ENCODE measurements at regions not wholly inside any gene's neighbourhood (a gene's known extent, or its start where the extent isn't known, plus 50 kb on each side); places are given as distances from the start of the nearest gene placed in this dataset.

GRCh38 chr14:51451561-51451960 is 200.1 kb upstream of the FRMD6 start:
- Mint-ChIP-seq H3K27me3 (no peaks in the 10 kb centered on the region), H3K4me3 (no peak overlapping the region), H3K36me3 (no peaks in the 10 kb centered on the region), H3K27ac (no peak overlapping the region), H3K4me1 (ENCODE audit: unreplicated experiment) (peaks cover 5% of the 10 kb centered on the region), H3K9me3 (peaks cover 4% of the 10 kb centered on the region)
- DNase-seq (ENCODE audit: extremely low spot score, unreplicated experiment): no peak
- TF ChIP-seq CTCF (conservative IDR thresholded peaks at IDR 0.05): no peak

GRCh38 chr14:51453869-51454268 is 197.8 kb upstream of the FRMD6 start:
- no peak overlapping the region for H3K27ac Mint-ChIP-seq
- H3K36me3 Mint-ChIP-seq: no peaks in the 10 kb centered on the region
- H3K4me3 Mint-ChIP-seq: no peak overlapping the region
- H3K9me3 Mint-ChIP-seq: peaks cover 9% of the 10 kb centered on the region
- H3K27me3 Mint-ChIP-seq: no peaks in the 10 kb centered on the region
- H3K4me1 Mint-ChIP-seq (ENCODE audit: unreplicated experiment): peaks cover 3% of the 10 kb centered on the region
- DNase-seq (ENCODE audit: extremely low spot score, unreplicated experiment): no peak
- TF ChIP-seq CTCF (conservative IDR thresholded peaks at IDR 0.05): no peak

- TF ChIP-seq CTCF (conservative IDR thresholded peaks at IDR 0.05): no peak
- Mint-ChIP-seq H3K27me3 (no peaks in the 10 kb centered on the region), H3K27ac (no peak overlapping the region), H3K4me1 (ENCODE audit: unreplicated experiment) (no peaks in the 10 kb centered on the region), H3K36me3 (no peaks in the 10 kb centered on the region), H3K4me3 (no peak overlapping the region), H3K9me3 (peaks cover 9% of the 10 kb centered on the region)
- DNase-seq (ENCODE audit: extremely low spot score, unreplicated experiment): no peak
These were observed 197.4 kb upstream of the FRMD6 start for GRCh38 chr14:51454351-51454750.

- DNase-seq (ENCODE audit: extremely low spot score, unreplicated experiment): no peak
- TF ChIP-seq CTCF (conservative IDR thresholded peaks at IDR 0.05): no peak
- Mint-ChIP-seq H3K36me3 (no peaks in the 10 kb centered on the region), H3K9me3 (peaks cover 9% of the 10 kb centered on the region), H3K27me3 (no peaks in the 10 kb centered on the region), H3K4me3 (no peak overlapping the region), H3K4me1 (ENCODE audit: unreplicated experiment) (no peaks in the 10 kb centered on the region), H3K27ac (no peak overlapping the region)
These were observed 196.5 kb upstream of the FRMD6 start for GRCh38 chr14:51455041-51455835.

GRCh38 chr14:51457843-51458562 is 193.7 kb upstream of the FRMD6 start:
- no peak for TF ChIP-seq CTCF (conservative IDR thresholded peaks at IDR 0.05)
- Mint-ChIP-seq H3K27ac (no peak overlapping the region), H3K4me3 (no peak overlapping the region), H3K27me3 (no peaks in the 10 kb centered on the region), H3K4me1 (ENCODE audit: unreplicated experiment) (no peaks in the 10 kb centered on the region), H3K36me3 (no peaks in the 10 kb centered on the region), H3K9me3 (peaks cover 4% of the 10 kb centered on the region)
- DNase-seq (ENCODE audit: extremely low spot score, unreplicated experiment): no peak
